ENCODE measurements at regions not wholly inside any gene's neighbourhood (a gene's known extent, or its start where the extent isn't known, plus 50 kb on each side); places are given as distances from the start of the nearest gene placed in this dataset.

DNA sequence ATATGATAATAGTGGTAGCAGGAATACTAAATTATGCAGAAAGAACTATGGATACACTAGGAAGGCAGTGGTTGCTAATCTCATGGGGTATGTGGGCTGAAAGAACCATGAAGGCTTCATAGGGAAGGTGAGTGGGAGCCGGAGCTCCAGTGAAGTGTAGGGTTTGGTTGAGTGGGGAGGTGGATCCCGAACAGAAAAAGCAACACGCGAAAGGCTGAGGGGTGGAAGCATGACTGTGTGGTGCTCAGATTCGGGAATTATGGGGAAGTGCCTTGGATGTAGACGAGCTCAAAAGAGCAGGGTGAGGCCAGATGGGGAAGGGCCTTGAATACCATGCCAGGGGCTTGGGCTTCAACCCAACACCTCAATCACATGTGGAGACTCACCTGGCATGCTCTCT lies 715.1 kb downstream of the TYW1 start:
- no peak for DNase-seq

DNA sequence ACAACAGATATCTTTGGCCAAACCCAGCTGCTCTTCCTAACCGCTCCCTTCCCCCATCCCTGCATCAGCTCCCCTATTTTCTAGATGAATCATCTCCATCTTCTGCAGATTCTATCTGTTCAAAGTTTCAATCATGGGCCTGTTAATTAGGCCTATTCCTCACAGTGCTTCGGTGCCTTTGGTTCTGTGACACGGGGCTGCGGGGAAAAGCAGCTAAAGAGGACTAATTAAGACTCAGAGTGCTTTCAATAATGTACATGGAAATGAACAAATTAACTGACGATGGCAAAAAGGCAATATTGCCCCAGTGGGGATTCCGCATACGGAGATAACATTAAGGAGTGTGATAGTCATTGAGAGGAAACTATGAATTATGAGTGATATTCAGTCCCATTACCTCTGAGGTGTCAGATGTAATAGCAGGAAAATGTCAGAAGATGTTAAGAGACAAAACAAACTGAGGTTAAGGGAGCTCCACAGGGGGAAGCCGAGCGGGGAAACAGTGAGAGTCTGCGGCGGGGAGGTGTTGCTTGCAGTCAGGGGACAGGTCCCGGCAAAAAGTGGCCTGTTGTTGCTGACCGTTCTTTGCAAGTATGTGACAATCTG lies 716.9 kb downstream of the TYW1 start:
- no peak for DNase-seq

DNA sequence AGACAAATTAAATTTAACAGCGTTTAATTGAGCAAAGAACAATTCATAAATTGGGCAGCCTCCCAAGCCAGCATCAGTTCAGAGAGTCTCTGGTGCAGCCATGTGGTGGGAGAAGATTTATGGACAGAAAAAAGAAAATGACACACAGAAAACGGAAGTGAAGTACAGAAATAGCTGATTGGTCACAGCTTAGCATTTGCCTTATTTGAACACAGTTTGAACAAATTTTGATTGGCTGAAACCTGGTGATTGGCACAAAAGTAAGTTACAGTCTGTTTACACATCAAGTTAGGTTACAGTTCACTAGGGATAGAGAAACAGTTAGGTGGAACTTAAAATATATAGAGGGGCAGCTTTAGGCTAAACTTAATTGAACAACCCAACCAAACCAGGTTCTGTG lies 720.1 kb downstream of the TYW1 start:
- DNase-seq, result no peak

DNA sequence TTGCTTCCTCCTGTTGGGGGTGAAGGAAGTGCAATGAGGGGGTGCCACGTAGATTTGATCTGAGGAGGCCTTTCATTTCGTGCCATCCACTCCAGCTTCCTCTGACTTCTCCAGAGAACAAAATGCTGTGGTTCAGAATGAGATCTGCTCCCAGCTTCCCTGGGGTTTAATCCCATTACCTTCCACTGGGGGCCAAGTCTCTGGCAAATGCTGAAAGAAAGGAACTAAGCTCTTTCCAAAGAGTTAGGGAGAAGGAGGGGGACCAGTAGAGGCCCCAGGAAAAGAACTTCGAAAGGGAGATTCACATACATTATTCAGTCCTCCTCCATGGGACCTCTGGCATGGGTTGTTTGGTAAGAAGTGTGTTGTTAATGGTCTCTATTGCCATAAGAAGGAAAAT lies 727.0 kb downstream of the TYW1 start:
- DNase-seq, result no peak

GRCh38 chr7:67724435-67724834 lies 727.8 kb downstream of the TYW1 start:
- DNase-seq, result no peak

DNA sequence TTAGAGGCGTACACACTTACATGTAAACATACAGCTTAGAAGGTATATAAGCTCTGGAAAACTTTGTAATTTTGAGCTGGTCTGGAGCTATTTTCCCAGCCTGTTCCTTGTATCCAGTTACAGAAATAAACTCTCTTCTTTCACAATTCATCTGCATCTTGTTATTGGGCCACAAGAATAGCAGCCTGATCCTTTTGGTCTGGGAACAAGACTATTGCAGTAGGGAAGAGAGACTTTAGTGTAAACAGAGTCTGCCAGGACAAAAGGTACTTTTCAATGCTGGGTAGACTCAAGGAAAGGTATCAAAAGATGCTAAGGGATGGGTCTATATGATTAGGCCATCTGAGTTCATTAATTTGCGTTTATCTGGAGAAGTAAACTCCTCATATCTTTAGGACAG lies 728.3 kb downstream of the TYW1 start:
- DNase-seq, result no peak

GRCh38 chr7:67725423-67725822 lies 728.8 kb downstream of the TYW1 start:
- no peak for DNase-seq

- DNase-seq, result no peak
These were observed 733.1 kb downstream of the TYW1 start for GRCh38 chr7:67729771-67730170.

- no peak for DNase-seq
These were observed 735.1 kb downstream of the TYW1 start for GRCh38 chr7:67731704-67732103.

GRCh38 chr7:67732898-67733297 lies 736.3 kb downstream of the TYW1 start:
- DNase-seq, result no peak

GRCh38 chr7:67738145-67738544 lies 741.5 kb downstream of the TYW1 start:
- no peak for DNase-seq

- no peak for DNase-seq
These were observed 742.3 kb downstream of the TYW1 start for GRCh38 chr7:67738958-67739357.

GRCh38 chr7:67743501-67743900 lies 746.9 kb downstream of the TYW1 start:
- no peak for DNase-seq

DNA sequence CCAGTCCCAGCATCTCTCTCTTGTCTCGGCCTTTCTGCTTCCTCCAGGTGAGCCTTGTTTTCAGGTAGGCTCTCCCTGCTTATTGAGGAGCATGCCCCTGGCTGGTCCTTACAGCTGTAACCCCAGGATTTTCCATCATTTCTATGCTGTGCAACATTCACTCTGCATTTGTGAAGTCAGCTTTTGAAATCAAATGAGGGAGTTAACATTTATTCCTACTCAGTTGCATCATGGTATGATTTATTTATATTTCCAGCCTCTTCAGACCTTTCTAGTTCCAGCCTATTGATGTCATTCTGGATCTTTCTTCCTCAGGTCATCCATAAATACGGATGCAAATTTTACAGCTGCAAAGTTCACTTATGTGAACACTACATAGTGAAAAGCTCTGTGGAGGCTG lies 755.6 kb downstream of the TYW1 start:
- DNase-seq, result no peak

- no peak for DNase-seq
These were observed 757.3 kb downstream of the TYW1 start for GRCh38 chr7:67753891-67754290.

GRCh38 chr7:67754651-67755050 lies 758.0 kb downstream of the TYW1 start:
- no peak for DNase-seq

- no peak for DNase-seq
These were observed 761.9 kb downstream of the TYW1 start for GRCh38 chr7:67758551-67758950.

DNA sequence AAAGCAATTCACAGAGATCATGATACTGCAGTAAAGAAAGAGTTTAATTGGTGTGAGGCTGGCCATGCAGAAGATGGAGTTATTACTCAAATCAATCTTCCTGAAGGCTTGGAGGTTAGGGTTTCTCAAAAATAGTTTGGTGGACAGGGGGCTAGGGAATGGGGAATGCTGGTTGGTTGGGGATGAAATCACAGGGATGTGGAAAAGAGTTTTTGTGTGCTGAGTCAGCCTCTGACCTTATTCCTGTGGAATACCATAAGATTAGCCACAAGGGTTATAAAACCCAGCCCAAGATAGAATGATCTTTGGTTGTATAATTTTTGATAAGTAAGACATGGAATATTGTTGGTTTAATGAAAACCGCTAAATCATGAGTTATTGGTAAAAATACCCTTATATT lies 764.3 kb downstream of the TYW1 start:
- no peak for DNase-seq

DNA sequence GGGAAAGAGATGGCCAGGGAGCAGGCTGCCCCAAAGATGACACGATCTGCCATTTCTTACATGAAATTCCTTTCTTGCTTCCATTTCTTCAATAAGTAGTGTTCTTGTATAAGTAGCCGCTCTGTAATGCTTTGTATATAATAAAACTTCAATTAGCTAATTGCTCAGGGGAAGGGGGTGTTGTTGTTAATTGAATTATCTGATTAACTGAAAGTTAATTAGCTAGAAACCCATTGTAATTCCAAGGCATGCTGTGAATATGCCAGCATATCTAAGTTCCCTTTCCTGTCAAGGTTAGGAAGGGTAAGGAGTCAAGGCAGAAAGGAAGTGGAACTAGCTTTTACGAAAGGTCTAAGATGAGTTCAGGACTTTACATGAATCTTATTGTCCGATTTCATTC lies 765.9 kb downstream of the TYW1 start:
- no peak for DNase-seq

GRCh38 chr7:67764289-67764688 lies 767.7 kb downstream of the TYW1 start:
- DNase-seq, result no peak

GRCh38 chr7:67765481-67766175 lies 769.0 kb downstream of the TYW1 start:
- DNase-seq, result no peak

- no peak for DNase-seq
These were observed 770.3 kb downstream of the TYW1 start for GRCh38 chr7:67766906-67767410.

DNA sequence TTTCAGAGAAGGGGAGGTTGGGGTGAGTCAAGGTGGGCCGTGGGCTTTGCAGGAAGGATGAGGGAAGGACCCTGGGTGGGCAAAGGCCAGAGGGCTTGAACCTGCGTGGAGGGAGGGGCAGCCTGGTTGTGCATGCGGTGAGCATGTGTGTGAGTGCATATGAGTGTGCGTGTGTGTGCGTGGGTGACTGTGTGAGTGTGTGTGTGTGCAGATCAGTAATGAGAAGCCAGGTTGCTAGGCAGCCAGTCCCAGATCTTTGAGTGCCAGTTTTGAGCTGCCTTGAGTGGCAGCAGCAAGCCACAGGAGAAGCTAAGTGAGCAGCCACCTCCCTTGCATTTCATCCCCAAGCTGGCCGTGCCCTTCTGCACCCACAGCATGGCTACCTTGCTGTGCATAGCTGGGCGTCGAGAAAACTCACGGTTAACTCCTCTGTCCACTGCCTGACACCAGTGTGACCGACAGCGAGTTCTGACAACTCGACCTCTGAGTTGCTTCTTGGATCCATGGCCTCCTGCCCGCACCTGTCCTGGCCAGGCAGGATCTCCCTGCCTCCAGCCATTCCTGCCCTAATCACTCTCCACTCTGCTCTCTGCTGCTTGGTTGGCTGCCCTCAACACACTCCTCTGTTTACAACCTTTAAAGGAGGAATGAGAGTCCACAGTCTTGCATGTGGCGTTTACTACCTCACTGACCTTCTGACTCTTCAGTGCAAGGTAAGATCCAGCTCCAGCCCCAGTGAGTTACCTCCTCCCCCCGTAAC lies 775.4 kb downstream of the TYW1 start:
- DNase-seq, result no peak

DNA sequence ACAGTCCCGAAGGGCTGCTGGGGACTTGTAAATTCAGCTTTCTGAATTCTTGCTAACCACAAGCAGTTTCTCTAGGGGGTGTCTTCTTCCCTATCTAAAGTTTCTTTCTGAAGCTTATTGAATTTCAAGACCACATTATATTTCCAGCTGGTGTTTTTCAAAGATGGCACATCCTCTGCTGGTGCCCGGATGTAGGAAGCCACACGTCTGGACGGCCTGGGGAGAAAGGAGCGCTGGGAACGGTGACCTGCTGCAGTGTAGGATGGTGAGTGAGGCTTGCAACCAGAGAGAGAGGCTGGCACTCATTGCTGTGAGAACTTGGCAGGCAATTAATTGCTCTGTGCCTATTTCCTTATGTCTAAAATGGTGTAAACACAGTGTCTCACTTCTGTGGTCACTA lies 776.4 kb downstream of the TYW1 start:
- DNase-seq, result no peak

Measured in GOT3 (cell line).